ENCODE measurements at regions not wholly inside any gene's neighbourhood (a gene's known extent, or its start where the extent isn't known, plus 50 kb on each side); places are given as distances from the start of the nearest gene placed in this dataset.

GRCh38 chr5:124581738-124582560 lies 164.5 kb downstream of the ZNF608 start:
- in situ Hi-C loops (cut with MboI; ENCODE audit: low pct_unique_long_range_greater_than_20kb, low sequenced_read_pairs, unreplicated experiment), result no loop called here
- no peak for DNase-seq (ENCODE audit: low spot score)
- no peak for TF ChIP-seq CTCF (IDR thresholded peaks at IDR 0.05; ENCODE audit: extremely low read depth, insufficient read depth, missing control alignments)

- in situ Hi-C loops (cut with MboI; ENCODE audit: low pct_unique_long_range_greater_than_20kb, low sequenced_read_pairs, unreplicated experiment), result no loop called here
- no peak for DNase-seq (ENCODE audit: low spot score)
- TF ChIP-seq CTCF (IDR thresholded peaks at IDR 0.05; ENCODE audit: extremely low read depth, insufficient read depth, missing control alignments), result no peak
These were observed 165.3 kb downstream of the ZNF608 start for GRCh38 chr5:124580925-124581737.

- in situ Hi-C loops (cut with MboI; ENCODE audit: low pct_unique_long_range_greater_than_20kb, low sequenced_read_pairs, unreplicated experiment), result no loop called here
- DNase-seq (ENCODE audit: low spot score), result no peak
- no peak for TF ChIP-seq CTCF (IDR thresholded peaks at IDR 0.05; ENCODE audit: extremely low read depth, insufficient read depth, missing control alignments)
These were observed 165.9 kb downstream of the ZNF608 start for GRCh38 chr5:124580512-124580911.

GRCh38 chr5:124576848-124577409 lies 169.5 kb downstream of the ZNF608 start:
- in situ Hi-C loops (cut with MboI; ENCODE audit: low pct_unique_long_range_greater_than_20kb, low sequenced_read_pairs, unreplicated experiment), result no loop called here
- no peak for TF ChIP-seq CTCF (IDR thresholded peaks at IDR 0.05; ENCODE audit: extremely low read depth, insufficient read depth, missing control alignments)
- no peak for DNase-seq (ENCODE audit: low spot score)

- DNase-seq (ENCODE audit: low spot score), result no peak
- TF ChIP-seq CTCF (IDR thresholded peaks at IDR 0.05; ENCODE audit: extremely low read depth, insufficient read depth, missing control alignments), result no peak
- in situ Hi-C loops (cut with MboI; ENCODE audit: low pct_unique_long_range_greater_than_20kb, low sequenced_read_pairs, unreplicated experiment), result no loop called here
These were observed 170.7 kb downstream of the ZNF608 start for GRCh38 chr5:124575725-124576124.

- no peak for DNase-seq (ENCODE audit: low spot score)
- no peak for TF ChIP-seq CTCF (IDR thresholded peaks at IDR 0.05; ENCODE audit: extremely low read depth, insufficient read depth, missing control alignments)
These were observed 171.7 kb downstream of the ZNF608 start for GRCh38 chr5:124574521-124575436.

More at GRCh38 chr5:124574521-124575436, 171.7 kb downstream of the ZNF608 start:
- in situ Hi-C loops (cut with MboI; ENCODE audit: low pct_unique_long_range_greater_than_20kb, low sequenced_read_pairs, unreplicated experiment), result no loop called here
